ENCODE measurements at regions not wholly inside any gene's neighbourhood (a gene's known extent, or its start where the extent isn't known, plus 50 kb on each side); places are given as distances from the start of the nearest gene placed in this dataset.

DNA sequence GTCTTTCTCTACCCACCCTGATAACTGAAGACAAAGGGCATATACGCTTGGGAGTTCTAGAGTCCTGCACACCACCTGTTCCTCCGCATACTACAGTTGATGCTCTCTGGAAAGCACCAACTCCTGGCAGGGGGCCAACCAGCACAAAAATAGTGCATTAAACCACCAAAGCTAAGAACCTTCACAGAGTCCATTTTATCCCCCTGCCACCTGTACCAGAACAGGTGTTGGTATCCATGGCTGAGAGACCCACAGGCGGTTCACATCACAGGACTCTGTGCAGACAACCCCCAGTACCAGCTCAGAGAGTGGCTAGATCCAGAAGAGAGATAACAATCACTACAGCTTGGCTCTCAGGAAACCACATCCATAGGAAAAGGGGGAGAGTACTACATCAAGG, 114.4 kb upstream of the POU1F1 start:
- DNase-seq: no peak

DNA sequence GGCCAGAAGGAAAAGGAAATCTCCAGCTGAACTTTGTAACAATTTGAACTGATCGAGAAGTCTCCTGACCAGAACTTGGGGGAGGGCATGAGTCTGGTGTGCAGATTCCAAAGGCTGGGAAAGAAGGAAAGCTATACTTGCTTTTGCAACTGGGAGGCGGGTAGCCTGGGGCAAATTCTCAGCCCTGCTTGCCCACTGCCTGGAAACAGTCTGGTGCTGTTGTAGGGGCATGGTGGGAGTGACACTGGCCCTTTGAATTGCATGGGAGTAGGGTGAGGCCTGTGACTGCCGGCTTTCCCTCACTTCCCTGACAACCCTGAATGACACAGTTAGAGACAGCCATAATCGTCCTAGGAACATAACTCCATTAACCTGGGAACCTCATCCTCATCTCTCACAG, 114.0 kb upstream of the POU1F1 start:
- no peak for DNase-seq

DNA sequence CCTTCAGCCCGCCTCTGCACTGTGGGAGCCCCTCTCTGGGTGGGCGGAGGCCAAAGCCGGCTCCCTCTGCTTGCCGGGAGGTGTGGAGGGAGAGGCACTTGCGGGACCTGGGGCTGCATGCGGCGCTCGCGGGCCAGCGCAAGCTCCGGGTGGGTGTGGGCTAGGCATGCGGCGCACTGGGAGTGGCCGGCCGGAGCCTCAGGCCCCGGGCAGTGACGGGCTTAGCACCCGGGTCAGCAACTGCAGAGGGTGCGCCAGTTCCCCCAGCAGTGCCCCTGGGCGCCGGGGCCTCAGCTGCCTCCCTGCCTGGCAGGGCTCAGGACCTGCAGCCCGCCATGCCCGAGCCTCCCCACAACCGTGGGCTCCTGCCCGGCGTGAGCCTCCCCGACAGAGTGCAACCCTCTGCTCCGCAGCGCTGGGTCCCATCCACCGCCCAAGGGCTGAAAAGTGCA, 98.9 kb upstream of the POU1F1 start:
- DNase-seq: no peak

DNA sequence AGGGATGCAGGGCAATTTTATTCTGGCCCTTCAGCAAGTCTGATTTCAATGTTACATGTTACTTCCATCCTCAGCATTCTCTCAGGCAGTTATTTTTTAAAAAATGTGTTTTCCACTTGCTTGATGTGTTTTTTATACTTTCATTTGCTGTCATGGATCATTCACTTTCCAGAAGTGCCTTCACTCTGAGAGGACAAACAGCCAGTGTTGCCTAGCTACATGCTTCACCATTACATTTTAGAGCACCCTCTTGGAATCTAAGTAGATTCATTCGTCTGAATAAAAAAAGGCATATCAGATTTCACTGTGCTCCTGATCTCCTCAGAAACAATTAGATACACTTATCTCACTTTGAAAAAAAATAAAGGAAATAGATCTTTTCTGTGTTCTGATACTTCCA, 93.6 kb upstream of the POU1F1 start:
- DNase-seq: no peak

DNA sequence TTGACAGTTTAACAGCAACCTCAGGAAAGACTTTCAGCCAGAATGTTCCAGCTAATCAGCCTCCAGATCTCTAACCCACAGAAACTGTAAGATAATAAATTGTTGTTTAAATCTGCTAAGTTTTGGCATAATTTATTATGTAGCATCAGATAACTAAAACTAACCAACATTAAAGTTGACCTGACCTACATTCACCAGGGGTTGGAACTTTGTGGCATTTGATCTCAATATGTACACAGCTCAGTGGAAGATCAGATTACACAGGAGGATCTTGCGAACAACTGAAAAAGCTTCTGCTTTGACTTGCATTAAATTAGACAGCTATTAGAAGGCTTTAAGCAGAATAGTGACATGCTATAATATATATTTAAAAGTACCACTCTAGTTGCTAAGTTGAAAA, 91.4 kb upstream of the POU1F1 start:
- no peak for DNase-seq

DNA sequence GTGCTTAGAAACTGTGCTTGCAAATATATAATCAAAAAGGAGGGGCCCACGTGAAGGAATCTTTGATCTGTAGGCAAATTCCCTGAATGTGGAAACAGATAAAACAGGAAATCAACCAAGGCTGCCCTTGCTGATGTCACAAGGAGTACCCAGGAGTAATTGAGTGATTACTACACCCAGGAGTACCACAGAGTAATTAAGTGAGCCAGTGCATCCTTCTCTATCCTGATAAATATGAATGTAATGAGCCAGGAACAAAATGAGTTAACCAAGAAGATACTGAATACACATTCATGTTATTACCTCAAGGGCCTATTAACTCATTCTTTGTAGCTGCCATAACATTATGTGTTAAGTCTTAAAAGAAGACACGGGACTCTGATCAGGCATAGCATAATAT, 87.3 kb upstream of the POU1F1 start:
- DNase-seq: no peak

DNA sequence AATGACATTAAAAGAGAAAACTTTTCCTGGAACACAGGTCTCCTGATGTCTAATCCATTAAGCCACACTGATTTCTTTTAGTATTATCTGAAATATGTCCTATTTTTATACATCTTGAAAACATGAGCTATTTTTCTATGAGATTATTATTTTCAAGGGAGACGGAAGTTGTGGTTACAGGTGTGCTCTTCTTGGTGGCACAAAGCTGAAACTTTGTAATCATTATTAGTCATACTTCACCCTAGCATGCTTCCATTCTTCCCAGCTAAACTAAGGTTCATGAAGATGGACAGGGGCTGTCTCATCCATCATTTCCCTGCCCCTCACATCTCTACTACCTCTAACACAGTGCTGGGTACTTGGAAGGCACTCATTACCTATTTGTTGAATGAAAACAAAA, 85.6 kb upstream of the POU1F1 start:
- DNase-seq: no peak

DNA sequence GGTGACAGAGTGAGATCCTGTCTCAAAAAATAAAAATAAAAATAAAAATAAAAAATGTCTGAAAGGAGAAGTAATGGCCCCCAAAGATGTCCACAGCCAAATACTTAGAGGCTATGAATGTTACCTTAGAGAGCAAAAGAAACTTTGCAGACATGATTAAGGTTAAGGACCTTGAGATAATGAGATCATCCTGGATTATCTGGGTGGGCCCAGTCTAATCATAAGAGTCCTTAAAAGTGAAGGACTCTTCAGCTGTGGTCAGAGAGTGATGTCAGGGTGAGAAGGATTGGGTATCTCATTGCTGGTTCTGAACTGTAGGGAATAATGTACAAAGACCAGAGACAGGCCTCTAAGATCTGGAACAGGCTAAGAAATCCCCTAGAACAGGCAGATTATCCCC, 84.9 kb upstream of the POU1F1 start:
- no peak for DNase-seq

DNA sequence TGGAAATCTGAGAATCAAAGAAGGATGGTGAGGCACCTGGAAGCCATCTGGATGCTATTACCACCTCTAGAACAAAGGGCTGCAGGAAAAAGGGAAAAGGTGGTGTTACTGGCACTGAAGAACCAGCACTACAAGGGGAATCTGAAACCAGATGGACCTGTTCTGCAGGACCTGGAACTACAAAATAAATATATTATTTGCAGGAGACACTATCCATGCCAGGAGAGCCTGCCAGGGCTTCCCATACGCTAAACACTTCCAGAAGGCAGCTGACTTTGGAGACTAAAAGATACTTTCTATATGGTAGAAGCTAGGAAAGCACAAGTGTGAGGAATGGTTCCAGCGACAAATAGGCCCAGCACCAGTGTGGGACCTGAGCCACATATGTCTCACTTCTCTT, 83.4 kb upstream of the POU1F1 start:
- DNase-seq: no peak

DNA sequence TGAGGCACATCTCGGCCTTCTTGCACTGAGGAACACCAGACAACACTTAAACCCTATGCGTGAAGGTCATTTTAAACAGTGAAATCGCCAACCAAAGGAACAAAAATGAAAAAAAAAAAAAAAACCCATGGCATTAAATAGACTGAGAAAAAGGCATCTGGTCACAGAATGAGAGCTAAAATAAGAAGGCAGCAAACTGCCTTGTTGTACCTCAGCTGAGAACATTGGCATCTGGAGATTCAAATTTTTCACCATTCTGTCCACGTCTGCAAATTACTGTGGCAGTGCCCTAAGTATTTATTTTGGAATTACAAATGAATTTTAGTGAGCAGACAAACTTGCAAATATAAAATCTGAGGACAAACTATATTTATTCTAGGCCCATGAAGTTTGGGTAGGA, 82.6 kb upstream of the POU1F1 start:
- no peak for DNase-seq

DNA sequence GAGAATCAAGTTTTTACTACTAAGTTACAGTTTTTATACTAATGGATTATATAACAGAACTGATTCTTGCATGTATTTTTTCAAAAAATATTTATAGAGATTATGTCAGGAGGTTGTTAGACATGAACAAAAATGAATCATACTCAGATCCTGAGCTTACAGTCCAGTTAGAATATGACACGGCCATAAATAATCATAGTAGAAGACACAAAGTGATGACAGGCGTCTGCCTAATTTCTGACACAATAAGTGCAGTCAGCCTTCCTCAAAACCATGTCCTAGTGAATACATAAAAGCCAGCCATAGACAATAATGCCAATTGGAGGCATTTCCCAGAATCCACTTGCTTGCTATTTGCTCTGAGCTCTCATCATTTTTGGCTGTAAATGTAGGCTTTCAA, 81.7 kb upstream of the POU1F1 start:
- DNase-seq: no peak

DNA sequence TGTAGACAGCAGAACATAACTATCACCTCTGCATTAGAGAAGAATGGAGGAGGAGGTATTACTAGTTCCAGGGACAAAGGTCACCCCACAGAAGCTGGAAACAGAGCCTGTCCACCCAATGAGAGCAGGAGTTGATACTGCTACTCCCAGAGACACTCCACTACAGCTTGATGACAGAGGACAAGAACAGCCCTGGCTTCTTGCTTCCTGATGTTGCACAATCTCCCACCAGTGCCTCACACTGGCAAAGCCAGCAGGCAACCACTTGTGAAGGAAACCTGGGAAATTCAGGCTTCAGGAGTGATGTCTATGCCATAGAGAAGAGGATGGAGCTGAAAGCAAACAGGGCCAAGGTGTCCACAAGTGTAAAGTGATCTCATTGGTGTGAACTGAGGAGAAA, 78.0 kb upstream of the POU1F1 start:
- DNase-seq: no peak

DNA sequence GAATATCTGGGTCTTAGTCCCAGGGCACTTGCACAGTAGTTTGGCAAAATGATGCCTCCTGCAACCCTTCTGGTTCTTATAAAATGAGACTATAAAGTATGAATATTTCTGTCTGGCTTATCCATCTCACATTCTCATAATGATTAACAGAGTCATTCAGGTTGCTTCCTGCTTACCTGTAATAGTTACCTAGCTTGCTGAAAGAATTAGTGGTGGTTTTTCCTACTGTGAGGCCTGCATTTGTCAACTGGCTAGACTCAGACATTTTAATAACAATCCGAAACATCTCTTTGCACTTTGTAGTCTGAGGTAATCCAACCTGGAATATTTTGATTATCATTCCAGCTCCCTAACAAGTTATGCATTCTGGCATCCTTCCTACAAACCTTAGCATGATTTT, 75.6 kb upstream of the POU1F1 start:
- no peak for DNase-seq

DNA sequence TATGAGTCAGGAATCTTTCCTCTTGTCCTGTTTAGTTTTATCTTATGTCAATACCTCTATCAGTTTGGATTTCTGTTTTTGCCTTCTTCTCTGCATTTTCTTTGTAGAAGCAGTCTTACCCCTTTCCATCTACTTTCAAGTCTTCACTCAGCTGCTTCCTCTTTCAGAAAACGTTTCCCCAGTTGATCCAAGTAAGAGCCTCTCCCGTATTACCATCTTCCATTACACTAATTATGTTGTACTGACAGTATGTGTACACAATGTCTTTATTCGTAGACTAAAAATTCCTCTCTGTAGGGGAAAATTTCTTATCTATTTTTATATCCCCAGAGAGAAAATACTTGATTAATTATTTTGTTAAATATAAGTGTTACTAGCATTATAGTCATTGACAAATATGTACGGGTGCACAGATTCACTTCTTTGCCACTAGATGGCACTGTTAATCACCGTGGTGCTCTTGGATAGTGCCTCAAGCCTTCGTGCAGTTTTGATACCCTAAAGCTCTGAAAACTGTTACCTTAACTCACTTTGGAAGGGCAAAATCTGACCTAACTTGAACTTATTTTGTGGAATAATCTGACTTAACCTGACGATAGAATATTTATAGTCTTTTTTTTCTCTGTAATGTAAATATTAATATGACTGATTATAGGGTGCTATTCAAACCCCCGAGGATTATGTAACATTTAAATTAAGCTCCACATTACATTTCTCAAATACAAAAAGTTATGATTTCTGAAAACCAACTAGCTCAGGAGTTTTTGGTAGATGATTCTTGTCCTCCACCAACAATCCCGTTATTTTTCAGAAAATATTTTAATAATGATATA, 74.2 kb upstream of the POU1F1 start:
- no peak for DNase-seq

DNA sequence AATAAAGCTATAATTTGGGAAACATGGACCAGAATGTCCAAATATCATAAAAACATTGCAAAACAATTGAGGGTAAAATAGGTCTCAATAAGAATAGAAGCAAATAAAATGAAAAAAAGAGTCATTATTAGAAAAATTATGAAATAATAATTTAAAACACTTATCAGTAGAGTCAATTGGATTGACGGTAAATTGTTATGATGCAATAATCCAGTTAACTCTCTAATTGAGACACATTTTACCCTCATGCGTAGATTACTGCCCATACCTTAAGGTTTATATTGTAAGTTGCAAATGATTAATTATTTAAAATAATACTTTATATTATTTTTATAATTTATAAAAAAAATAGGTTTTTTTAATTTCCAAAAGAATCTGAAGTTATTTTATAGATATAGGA, 73.4 kb upstream of the POU1F1 start:
- no peak for DNase-seq

DNA sequence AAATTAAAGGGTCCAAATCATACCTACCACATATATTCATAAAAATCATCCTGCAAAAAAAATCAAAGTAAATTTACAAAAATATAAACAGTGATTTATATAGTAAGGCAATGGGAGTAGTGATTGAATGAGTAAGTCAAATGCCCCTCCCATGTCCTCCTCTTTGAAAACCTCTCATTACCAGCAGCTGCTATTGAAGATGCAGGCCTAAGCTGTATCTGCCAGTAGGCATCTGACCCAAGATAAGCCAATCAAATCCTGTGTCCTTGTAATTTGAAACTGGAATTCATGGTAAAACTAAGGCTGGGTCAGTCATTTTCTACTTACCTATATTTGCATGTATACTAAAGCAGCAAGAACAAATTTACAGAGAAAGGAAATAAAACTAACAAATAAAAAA, 60.4 kb upstream of the POU1F1 start:
- no peak for DNase-seq

DNA sequence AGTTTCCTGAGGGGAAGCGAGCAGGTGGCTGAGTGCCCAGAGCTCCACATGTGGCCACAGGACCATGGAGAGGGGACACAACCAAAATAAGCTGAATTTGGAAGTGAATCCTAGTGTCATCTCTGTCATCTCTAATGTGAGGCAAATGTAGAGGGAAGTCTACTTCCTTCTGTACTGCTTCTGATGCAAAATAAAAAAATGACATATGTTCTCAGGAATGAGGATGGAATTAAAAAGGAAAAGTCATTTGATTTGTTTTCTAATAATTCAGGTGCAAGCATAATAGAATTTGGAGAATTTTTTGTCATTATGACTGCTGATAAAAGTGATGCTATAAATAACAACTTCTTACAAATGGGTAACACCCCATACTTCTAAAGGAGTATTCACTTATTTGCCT, 59.5 kb upstream of the POU1F1 start:
- no peak for DNase-seq

DNA sequence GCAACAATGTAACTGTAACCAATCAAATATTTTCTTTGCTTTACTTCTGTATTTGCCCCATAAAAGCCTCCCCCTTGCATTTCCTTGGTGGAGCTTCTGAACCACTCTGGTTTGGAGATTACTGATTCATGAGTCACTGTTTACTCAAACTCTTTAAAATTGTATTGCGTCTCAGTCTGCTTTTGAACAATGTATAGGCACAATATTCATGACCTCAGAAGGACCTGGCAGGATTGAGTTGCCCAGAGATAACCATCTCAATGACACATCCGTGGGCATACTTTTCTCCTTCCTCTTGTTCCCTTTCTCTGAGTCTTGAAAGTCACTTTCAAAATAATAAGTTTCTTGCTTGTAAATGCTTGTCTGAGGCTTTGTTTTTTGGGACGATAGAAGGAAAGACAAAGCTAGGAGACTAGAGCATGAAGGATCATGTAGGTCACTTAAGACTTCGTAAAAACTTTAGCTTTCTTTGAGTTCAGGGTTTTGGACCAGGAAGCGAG, 57.1 kb upstream of the POU1F1 start:
- DNase-seq: peak; percentile 36

DNA sequence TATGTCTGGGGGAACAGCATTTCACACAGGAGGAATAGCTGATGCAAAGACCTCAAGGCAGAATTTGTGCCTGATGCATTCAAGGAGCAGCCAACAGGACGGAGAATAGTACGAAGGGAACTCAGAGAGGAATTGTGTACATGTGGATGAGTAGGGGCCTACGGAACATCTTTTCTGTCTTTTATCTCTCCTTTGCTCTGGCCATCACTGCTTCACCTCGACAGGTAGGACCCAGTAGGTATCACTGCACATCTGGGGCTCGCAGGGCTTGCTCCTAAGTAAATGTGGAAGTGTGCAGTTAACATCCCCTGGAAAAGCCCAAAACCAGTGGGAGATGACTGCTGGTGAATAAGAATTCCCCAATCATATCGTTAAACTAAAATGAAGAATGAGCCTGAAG, 56.4 kb upstream of the POU1F1 start:
- no peak for DNase-seq

DNA sequence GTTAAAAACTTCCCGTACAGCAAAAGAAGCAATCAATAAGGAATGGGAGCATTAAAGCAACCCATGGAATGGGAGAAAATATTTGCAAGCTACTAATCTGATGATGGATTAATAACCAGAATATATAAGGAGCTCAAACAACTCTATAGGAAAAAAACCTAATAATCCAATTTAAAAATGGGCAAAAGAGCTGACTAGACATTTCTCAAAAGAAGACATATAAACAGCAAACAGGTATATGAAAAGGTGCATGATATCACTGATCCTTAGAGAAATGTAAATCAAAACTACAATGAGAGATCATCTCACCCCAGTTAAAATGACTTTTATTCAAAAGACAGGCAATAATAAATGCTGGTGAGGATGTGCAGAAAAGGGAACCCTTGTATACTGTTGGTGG, 52.7 kb upstream of the POU1F1 start:
- no peak for DNase-seq
